Mammary epithelial cell (primary cell): ENCODE measurements at regions not wholly inside any gene's neighbourhood (a gene's known extent, or its start where the extent isn't known, plus 50 kb on each side); places are given as distances from the start of the nearest gene placed in this dataset.
"Not testable (repeated sequence)": the region's sequence is repeated elsewhere in the genome, so short reads cannot be mapped to it uniquely, and the experiment has no call there.

Experiments used
- EZH2 ChIP-seq: IDR thresholded peaks from 2 replicates; pipeline ENCODE4 v1.6.1; 2012; ENCODE audit warnings: low read length, inconsistent platforms, borderline replicate concordance
- TF ChIP-seq, protein P1 (sequence below), 2 donors: IDR thresholded peaks in 1 of 2; conservative IDR thresholded peaks in 1 of 2; 2 replicates each; pipeline ENCODE4 v1.5.1; 2011 to 2012; ENCODE audit warnings: inconsistent platforms in 2 of 2, low read length in 2 of 2, mild to moderate bottlenecking in 2 of 2, control low read depth in 1 of 2, low read depth in 1 of 2; ENCODE audit not compliant: insufficient read depth in 1 of 2; ENCODE audit errors: extremely low read depth in 1 of 2

- TF ChIP-seq, protein P1, sequence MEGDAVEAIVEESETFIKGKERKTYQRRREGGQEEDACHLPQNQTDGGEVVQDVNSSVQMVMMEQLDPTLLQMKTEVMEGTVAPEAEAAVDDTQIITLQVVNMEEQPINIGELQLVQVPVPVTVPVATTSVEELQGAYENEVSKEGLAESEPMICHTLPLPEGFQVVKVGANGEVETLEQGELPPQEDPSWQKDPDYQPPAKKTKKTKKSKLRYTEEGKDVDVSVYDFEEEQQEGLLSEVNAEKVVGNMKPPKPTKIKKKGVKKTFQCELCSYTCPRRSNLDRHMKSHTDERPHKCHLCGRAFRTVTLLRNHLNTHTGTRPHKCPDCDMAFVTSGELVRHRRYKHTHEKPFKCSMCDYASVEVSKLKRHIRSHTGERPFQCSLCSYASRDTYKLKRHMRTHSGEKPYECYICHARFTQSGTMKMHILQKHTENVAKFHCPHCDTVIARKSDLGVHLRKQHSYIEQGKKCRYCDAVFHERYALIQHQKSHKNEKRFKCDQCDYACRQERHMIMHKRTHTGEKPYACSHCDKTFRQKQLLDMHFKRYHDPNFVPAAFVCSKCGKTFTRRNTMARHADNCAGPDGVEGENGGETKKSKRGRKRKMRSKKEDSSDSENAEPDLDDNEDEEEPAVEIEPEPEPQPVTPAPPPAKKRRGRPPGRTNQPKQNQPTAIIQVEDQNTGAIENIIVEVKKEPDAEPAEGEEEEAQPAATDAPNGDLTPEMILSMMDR (conservative IDR thresholded peaks at IDR 0.05 in 1 of 2, IDR thresholded peaks at IDR 0.05 in 1 of 2; ENCODE audit: extremely low read depth in 1 of 2, insufficient read depth in 1 of 2, low read depth in 1 of 2, low read length in 2 of 2): not testable (repeated sequence)
- not testable (repeated sequence) for TF ChIP-seq EZH2
These were observed 141.1 kb upstream of the RRN3 start for GRCh38 chr16:15235140-15235539.
